ENCODE measurements at regions not wholly inside any gene's neighbourhood (a gene's known extent, or its start where the extent isn't known, plus 50 kb on each side); places are given as distances from the start of the nearest gene placed in this dataset.

- Histone ChIP-seq H3K27me3 (ENCODE audit: insufficient read depth, low read length) (no peaks in the 10 kb centered on the region; the same call in 1 of the 2 replicates), H3K9ac (ENCODE audit: low read length) (no peak overlapping the region), H3K9me3 (ENCODE audit: control insufficient read depth in 1 of 2, insufficient read depth in 1 of 2, low read depth in 1 of 2, low read length in 2 of 2) (no peaks in the 10 kb centered on the region), H2AFZ (ENCODE audit: low read depth, low read length, poor library complexity, severe bottlenecking) (no peak overlapping the region), H3K27ac (ENCODE audit: low read depth, low read length) (no peak overlapping the region), H3K36me3 (ENCODE audit: control insufficient read depth in 1 of 2, insufficient read depth in 2 of 2, low read length in 2 of 2) (no peaks in the 10 kb centered on the region), H3K4me2 (ENCODE audit: low read length) (no peak overlapping the region), H4K20me1 (ENCODE audit: insufficient read depth) (no peaks in the 10 kb centered on the region), H3K4me1 (ENCODE audit: control insufficient read depth in 1 of 2, insufficient read depth in 2 of 2, low read length in 2 of 2) (no peaks in the 10 kb centered on the region), H3K4me3 (replicated peaks in 1 of 2; ENCODE audit: low read depth in 1 of 2, low read length in 2 of 2) (no peak overlapping the region), H3K9me2 (ENCODE audit: insufficient read depth) (no peaks in the 10 kb centered on the region), H3K79me2 (ENCODE audit: insufficient read depth, low read length) (no peaks in the 10 kb centered on the region)
- DNase-seq (ENCODE audit: low read depth, low spot score) = no peak
- POLR2A ChIA-PET = no interaction called here
- RAD21 ChIA-PET (ENCODE audit: low non-redundant PET in 1 of 2, low total read pairs in 2 of 2, uncharacterized antibody in 2 of 2, unreplicated experiment in 2 of 2) = no interaction called here
- no peak for TF ChIP-seq CEBPB (IDR thresholded peaks at IDR 0.05; ENCODE audit: low read depth)
- no TSS peak for BruUV-seq (replicated peaks)
- ATAC-seq = no peak
- intact Hi-C loops (cut with micrococcal nuclease) = no loop called here
- CTCF ChIA-PET = no interaction called here
Measured at GRCh38 chr6:138564170-138564721, 65.0 kb upstream of the NHSL1 start.

GRCh38 chr6:138567052-138567451, 67.8 kb upstream of the NHSL1 start:
- Histone ChIP-seq H3K9me3 (ENCODE audit: control insufficient read depth in 1 of 2, insufficient read depth in 1 of 2, low read depth in 1 of 2, low read length in 2 of 2) (no peaks in the 10 kb centered on the region), H3K36me3 (ENCODE audit: control insufficient read depth in 1 of 2, insufficient read depth in 2 of 2, low read length in 2 of 2) (no peaks in the 10 kb centered on the region), H3K9me2 (ENCODE audit: insufficient read depth) (no peaks in the 10 kb centered on the region), H4K20me1 (ENCODE audit: insufficient read depth) (no peaks in the 10 kb centered on the region), H3K4me2 (ENCODE audit: low read length) (no peak overlapping the region), H3K27ac (ENCODE audit: low read depth, low read length) (no peak overlapping the region), H3K9ac (ENCODE audit: low read length) (no peak overlapping the region), H2AFZ (ENCODE audit: low read depth, low read length, poor library complexity, severe bottlenecking) (no peak overlapping the region), H3K4me1 (ENCODE audit: control insufficient read depth in 1 of 2, insufficient read depth in 2 of 2, low read length in 2 of 2) (no peaks in the 10 kb centered on the region), H3K79me2 (ENCODE audit: insufficient read depth, low read length) (no peaks in the 10 kb centered on the region), H3K27me3 (ENCODE audit: insufficient read depth, low read length) (no peaks in the 10 kb centered on the region), H3K4me3 (replicated peaks in 1 of 2; ENCODE audit: low read depth in 1 of 2, low read length in 2 of 2) (no peak overlapping the region)
- ATAC-seq (no peak), DNase-seq (ENCODE audit: low read depth, low spot score) (no peak)
- CTCF ChIA-PET = no interaction called here
- intact Hi-C loops (cut with micrococcal nuclease) = no loop called here
- TF ChIP-seq ZBTB33 (IDR thresholded peaks at IDR 0.05; ENCODE audit: extremely low read depth, insufficient replicate concordance, low read length) (no peak), ATF3 (IDR thresholded peaks at IDR 0.05) (no peak), CEBPB (IDR thresholded peaks at IDR 0.05; ENCODE audit: low read depth) (no peak), SIN3A (IDR thresholded peaks at IDR 0.05; ENCODE audit: low read depth) (no peak), POLR2AphosphoS5 (IDR thresholded peaks at IDR 0.05; ENCODE audit: low read depth, low read length) (no peak), MAX (IDR thresholded peaks at IDR 0.05) (no peak)
- RAD21 ChIA-PET (ENCODE audit: low non-redundant PET in 1 of 2, low total read pairs in 2 of 2, uncharacterized antibody in 2 of 2, unreplicated experiment in 2 of 2) = no interaction called here
- BruUV-seq (replicated peaks) = no TSS peak
- POLR2A ChIA-PET = no interaction called here
